Keratinocyte (primary cell): ENCODE measurements at regions not wholly inside any gene's neighbourhood (a gene's known extent, or its start where the extent isn't known, plus 50 kb on each side); places are given as distances from the start of the nearest gene placed in this dataset.
"Not testable (repeated sequence)": the region's sequence is repeated elsewhere in the genome, so short reads cannot be mapped to it uniquely, and the experiment has no call there.

Source experiments
- EZH2 ChIP-seq: IDR thresholded peaks from one replicate; pipeline ENCODE4 v1.6.1; 2012; ENCODE audit warnings: inconsistent platforms, mild to moderate bottlenecking, low read length, moderate library complexity
- TF ChIP-seq, protein P1 (sequence below), 3 experiments: IDR thresholded peaks in 1 of 3; conservative IDR thresholded peaks in 1 of 3; optimal IDR thresholded peaks in 1 of 3; 2 replicates in 2 of 3; 3 replicates in 1 of 3; pipeline versions ENCODE3 to v1.5.1; 2011; ENCODE audit warnings: low read length in 3 of 3, mild to moderate bottlenecking in 3 of 3, moderate library complexity in 2 of 3, control low read depth in 1 of 3, inconsistent platforms in 1 of 3; ENCODE audit not compliant: insufficient read depth in 2 of 3; ENCODE audit errors: extremely low read depth in 1 of 3

DNA sequence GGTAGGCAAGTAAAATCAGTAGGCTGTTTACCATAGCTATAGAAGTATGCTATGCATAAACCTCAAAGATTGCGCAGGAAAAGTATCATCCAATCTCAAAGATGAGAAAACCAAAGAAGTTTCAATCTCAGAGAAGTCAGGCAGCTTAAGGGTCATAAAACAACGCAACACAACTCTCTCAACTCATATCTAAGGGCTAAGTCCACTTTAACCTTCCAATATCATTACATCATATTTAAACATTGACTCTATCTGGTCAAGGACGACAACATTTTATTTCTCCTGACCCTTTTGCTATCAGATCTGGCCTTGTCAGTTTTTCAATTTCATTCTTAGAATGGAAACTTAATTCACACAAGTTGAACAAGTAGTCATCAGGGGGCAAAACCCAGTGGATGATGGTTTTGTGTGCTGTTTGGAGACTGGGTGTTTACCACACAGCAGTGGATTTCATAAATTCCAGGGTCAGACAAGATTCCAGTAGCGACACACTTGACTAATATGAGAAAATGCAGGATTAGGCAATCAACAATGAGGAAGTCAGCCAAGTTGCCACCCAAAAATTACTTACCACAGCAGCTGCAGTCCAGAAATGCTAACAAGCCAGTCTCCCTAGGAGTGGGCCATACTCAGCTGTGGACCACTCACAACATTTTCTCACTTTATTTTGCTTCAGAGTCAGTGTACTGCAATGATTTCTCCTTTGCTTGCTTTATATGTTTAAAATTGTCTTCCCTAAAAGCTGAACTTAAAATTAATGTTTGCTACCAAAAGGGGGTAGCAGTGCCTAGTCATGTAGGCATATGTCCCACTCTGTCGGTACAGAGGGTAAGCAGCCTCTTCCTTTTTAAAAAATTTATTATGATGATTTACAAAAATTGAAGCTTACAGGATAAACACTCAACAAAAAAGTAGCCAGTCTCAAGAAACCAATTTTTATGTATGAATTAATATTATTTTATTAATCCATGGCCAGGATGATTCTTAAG, 131.9 kb upstream of the NBPF9 start:
- TF ChIP-seq, protein P1, sequence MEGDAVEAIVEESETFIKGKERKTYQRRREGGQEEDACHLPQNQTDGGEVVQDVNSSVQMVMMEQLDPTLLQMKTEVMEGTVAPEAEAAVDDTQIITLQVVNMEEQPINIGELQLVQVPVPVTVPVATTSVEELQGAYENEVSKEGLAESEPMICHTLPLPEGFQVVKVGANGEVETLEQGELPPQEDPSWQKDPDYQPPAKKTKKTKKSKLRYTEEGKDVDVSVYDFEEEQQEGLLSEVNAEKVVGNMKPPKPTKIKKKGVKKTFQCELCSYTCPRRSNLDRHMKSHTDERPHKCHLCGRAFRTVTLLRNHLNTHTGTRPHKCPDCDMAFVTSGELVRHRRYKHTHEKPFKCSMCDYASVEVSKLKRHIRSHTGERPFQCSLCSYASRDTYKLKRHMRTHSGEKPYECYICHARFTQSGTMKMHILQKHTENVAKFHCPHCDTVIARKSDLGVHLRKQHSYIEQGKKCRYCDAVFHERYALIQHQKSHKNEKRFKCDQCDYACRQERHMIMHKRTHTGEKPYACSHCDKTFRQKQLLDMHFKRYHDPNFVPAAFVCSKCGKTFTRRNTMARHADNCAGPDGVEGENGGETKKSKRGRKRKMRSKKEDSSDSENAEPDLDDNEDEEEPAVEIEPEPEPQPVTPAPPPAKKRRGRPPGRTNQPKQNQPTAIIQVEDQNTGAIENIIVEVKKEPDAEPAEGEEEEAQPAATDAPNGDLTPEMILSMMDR (optimal IDR thresholded peaks at IDR 0.05 in 1 of 3, IDR thresholded peaks at IDR 0.05 in 1 of 3, conservative IDR thresholded peaks at IDR 0.05 in 1 of 3; ENCODE audit: extremely low read depth in 1 of 3, insufficient read depth in 2 of 3, low read length in 3 of 3) = not testable (repeated sequence)
- TF ChIP-seq EZH2 = not testable (repeated sequence)
